CD4-positive, alpha-beta T cell (primary cell): ENCODE measurements at regions not wholly inside any gene's neighbourhood (a gene's known extent, or its start where the extent isn't known, plus 50 kb on each side); places are given as distances from the start of the nearest gene placed in this dataset.

Experiments
- ATAC-seq: fragments of 200-7000 bp; cut with Tn5 transposase; one replicate; pipeline ENCODE4 v1.10.0; 2022; ENCODE audit warnings: mild to moderate bottlenecking; ENCODE audit not compliant: poor library complexity
- CTCF ChIA-PET: fragments of 350-600 bp; sonication (Branson Sonifier 250); formaldehyde crosslinking; loops from one replicate; lab custom pipeline; 2021; ENCODE audit warnings: antibody characterized with exemption, inconsistent platforms; lab: Charles Lee
- POLR2A ChIA-PET: fragments of 350-600 bp; sonication (Branson Sonifier 250); formaldehyde crosslinking; loops from one replicate; lab custom pipeline; 2021; ENCODE audit warnings: antibody characterized with exemption, inconsistent platforms; lab: Charles Lee
- DNase-seq, 14 experiments: peaks; one replicate each; pipeline ENCODE4 v3.0.0-alpha.2; 2013 to 2020; ENCODE audit warnings: mixed read lengths in 2 of 14
- H3K27ac ChIP-seq, 2 donors: one replicate each; pipeline versions ENCODE4 v1.5.1 to v1.7.0; 2013; ENCODE audit warnings: low read length in 2 of 2, low read depth in 1 of 2, mild to moderate bottlenecking in 1 of 2
- H3K27me3 ChIP-seq, 2 experiments: 1 replicate in 1 of 2; 2 replicates in 1 of 2; pipeline versions ENCODE4 v1.6.1 to v1.7.0; 2013; ENCODE audit warnings: low read length in 2 of 2, control low read depth in 1 of 2, mild to moderate bottlenecking in 1 of 2, moderate library complexity in 1 of 2; ENCODE audit not compliant: insufficient read depth in 2 of 2, control insufficient read depth in 1 of 2
- H3K36me3 ChIP-seq: one replicate; pipeline ENCODE4 v1.6.1; 2013; ENCODE audit warnings: low read length, control low read depth; ENCODE audit not compliant: insufficient read depth
- H3K4me1 ChIP-seq: one replicate; pipeline ENCODE4 v1.6.1; 2013; ENCODE audit warnings: low read length, control low read depth; ENCODE audit not compliant: insufficient read depth
- H3K4me3 ChIP-seq: one replicate; pipeline ENCODE4 v1.5.1; 2013; ENCODE audit warnings: mild to moderate bottlenecking, low read length, moderate library complexity
- H3K9me3 ChIP-seq, 2 experiments: 1 replicate in 1 of 2; 2 replicates in 1 of 2; pipeline versions ENCODE4 v1.6.1 to v1.7.0; 2013; ENCODE audit warnings: low read length in 2 of 2, mild to moderate bottlenecking in 2 of 2, control low read depth in 1 of 2, moderate library complexity in 1 of 2; ENCODE audit not compliant: control insufficient read depth in 1 of 2, insufficient read depth in 1 of 2
- H3K27ac Mint-ChIP-seq: one replicate; pipeline ENCODE4 v1.8.0; 2020; ENCODE audit warnings: mixed read lengths
- H3K27me3 Mint-ChIP-seq: one replicate; pipeline ENCODE4 v1.8.0; 2021; ENCODE audit warnings: mixed read lengths
- H3K36me3 Mint-ChIP-seq: one replicate; pipeline ENCODE4 v1.8.0; 2021; ENCODE audit warnings: low read depth, mixed read lengths
- H3K4me1 Mint-ChIP-seq: one replicate; pipeline ENCODE4 v1.8.0; 2021; ENCODE audit warnings: low read depth, mixed read lengths
- H3K4me3 Mint-ChIP-seq: one replicate; pipeline ENCODE4 v1.8.0; 2020; ENCODE audit warnings: mild to moderate bottlenecking, mixed read lengths
- H3K9me3 Mint-ChIP-seq: one replicate; pipeline ENCODE4 v1.8.0; 2020; ENCODE audit warnings: mixed read lengths
- intact Hi-C, 2 experiments: fragments of 100-400 bp; cut with DNase I in 1 of 2; cut with micrococcal nuclease in 1 of 2; formaldehyde crosslinking; loops; one replicate each; pipeline versions ENCODE4 v1.15.1 to v1.9.0; 2023 to 2025; cut with DNase I, micrococcal nuclease
- TF ChIP-seq, protein P1 (sequence below): fragments of 200-600 bp; IDR thresholded peaks from one replicate; pipeline ENCODE4 v1.8.0; 2022; ENCODE audit warnings: antibody characterized with exemption, mild to moderate bottlenecking

DNA sequence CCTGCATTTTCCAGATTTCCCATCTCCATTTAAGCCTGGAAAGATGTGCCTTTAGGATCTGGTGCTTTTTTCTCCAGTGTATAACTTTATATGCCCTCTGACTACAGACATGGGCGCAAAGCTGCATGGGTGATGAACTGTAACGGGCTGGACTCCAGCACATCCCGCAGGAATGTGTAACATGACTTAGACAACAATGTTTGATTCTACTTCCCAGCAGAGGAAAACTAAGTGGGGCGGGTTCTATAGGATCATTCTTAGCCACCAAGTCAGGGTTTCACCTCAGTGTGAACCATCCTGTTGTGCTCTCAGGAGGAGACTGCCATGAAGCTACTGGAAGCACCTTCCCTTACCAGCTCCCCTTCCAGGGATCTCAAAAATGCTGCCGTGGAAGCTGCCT lies 93.2 kb upstream of the SERP2 start:
- H3K27me3 Mint-ChIP-seq: peaks cover 35% of the 10 kb centered on the region
- H3K36me3 Mint-ChIP-seq: peaks cover 10% of the 10 kb centered on the region
- POLR2A ChIA-PET: interaction anchor here (0.6 kb wide), 1 partner anchor 25 kb away, joined by 3 read pairs; no protein-coding TSS in a partner anchor
- H3K4me3 Mint-ChIP-seq: no peak overlapping the region
- DNase-seq: no peak
- Histone ChIP-seq H3K4me3 (no peak overlapping the region), H3K4me1 (peaks cover 8% of the 10 kb centered on the region), H3K27me3 (peaks cover 0 to 7% of the 10 kb centered on the region in 2 experiments), H3K27ac (no peak overlapping the region), H3K36me3 (no peaks in the 10 kb centered on the region), H3K9me3 (no peaks in the 10 kb centered on the region)
- H3K9me3 Mint-ChIP-seq: peaks cover 4% of the 10 kb centered on the region
- peaks cover 22% of the 10 kb centered on the region for H3K4me1 Mint-ChIP-seq
- CTCF ChIA-PET: no interaction called here
- H3K27ac Mint-ChIP-seq: no peak overlapping the region
- intact Hi-C loops: loop anchor here in 1 of 2 experiments (2.0 kb wide), 1 partner anchor 14 kb away; no protein-coding TSS in a partner anchor
- TF ChIP-seq, protein P1, sequence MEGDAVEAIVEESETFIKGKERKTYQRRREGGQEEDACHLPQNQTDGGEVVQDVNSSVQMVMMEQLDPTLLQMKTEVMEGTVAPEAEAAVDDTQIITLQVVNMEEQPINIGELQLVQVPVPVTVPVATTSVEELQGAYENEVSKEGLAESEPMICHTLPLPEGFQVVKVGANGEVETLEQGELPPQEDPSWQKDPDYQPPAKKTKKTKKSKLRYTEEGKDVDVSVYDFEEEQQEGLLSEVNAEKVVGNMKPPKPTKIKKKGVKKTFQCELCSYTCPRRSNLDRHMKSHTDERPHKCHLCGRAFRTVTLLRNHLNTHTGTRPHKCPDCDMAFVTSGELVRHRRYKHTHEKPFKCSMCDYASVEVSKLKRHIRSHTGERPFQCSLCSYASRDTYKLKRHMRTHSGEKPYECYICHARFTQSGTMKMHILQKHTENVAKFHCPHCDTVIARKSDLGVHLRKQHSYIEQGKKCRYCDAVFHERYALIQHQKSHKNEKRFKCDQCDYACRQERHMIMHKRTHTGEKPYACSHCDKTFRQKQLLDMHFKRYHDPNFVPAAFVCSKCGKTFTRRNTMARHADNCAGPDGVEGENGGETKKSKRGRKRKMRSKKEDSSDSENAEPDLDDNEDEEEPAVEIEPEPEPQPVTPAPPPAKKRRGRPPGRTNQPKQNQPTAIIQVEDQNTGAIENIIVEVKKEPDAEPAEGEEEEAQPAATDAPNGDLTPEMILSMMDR: no peak
- ATAC-seq: no peak

GRCh38 chr13:44281252-44282000 lies 92.2 kb upstream of the SERP2 start:
- Mint-ChIP-seq H3K27me3 (peaks cover 43% of the 10 kb centered on the region), H3K36me3 (peaks cover 10% of the 10 kb centered on the region), H3K9me3 (peaks cover 4% of the 10 kb centered on the region), H3K4me3 (no peak overlapping the region), H3K27ac (no peak overlapping the region), H3K4me1 (peaks cover 18% of the 10 kb centered on the region)
- ChIA-PET CTCF (no interaction called here), POLR2A (interaction anchor here (0.6 kb wide), 1 partner anchor 26 kb away, joined by 3 read pairs; no protein-coding TSS in a partner anchor)
- no peaks in the 10 kb centered on the region for H3K9me3 ChIP-seq
- intact Hi-C loops: loop anchor here in 1 of 2 experiments (2.0 kb wide), 1 partner anchor 15 kb away; no protein-coding TSS in a partner anchor
- H3K4me3 ChIP-seq: no peak overlapping the region
- H3K27me3 ChIP-seq: peaks cover 4 to 8% of the 10 kb centered on the region in 2 experiments
- TF ChIP-seq, protein P1: no peak
- H3K27ac ChIP-seq: no peak overlapping the region
- peaks cover 8% of the 10 kb centered on the region for H3K4me1 ChIP-seq
- no peaks in the 10 kb centered on the region for H3K36me3 ChIP-seq
- ATAC-seq: no peak
- no peak for DNase-seq

DNA sequence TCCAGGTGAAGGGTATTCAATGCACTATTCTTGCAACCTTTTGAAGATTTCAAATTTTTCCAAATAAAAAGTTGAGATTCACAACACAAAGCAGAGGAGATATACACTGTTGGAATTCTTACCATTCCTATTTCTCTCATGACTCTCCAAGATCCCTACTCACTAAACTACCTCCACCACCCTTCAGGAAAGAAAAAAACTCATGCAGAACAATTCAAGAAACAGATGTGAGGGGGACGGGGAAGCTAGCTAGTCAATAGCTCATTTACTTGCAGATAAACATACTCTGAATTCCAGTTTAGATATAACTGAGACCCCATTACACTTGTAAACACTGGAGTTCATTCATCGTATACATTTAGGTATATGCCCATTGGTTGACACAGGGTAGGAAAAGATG lies 90.0 kb upstream of the SERP2 start:
- ChIA-PET POLR2A (interaction anchor here (1.7 kb wide), 1 partner anchor 9 kb away, joined by 5 read pairs; no protein-coding TSS in a partner anchor), CTCF (no interaction called here)
- Histone ChIP-seq H3K4me1 (no peaks in the 10 kb centered on the region), H3K4me3 (no peak overlapping the region), H3K36me3 (no peaks in the 10 kb centered on the region), H3K27me3 (peaks cover 4 to 10% of the 10 kb centered on the region in 2 experiments), H3K9me3 (no peaks in the 10 kb centered on the region), H3K27ac (no peak overlapping the region)
- no peak for ATAC-seq
- H3K9me3 Mint-ChIP-seq: no peaks in the 10 kb centered on the region
- H3K4me1 Mint-ChIP-seq: peaks cover 7% of the 10 kb centered on the region
- H3K27me3 Mint-ChIP-seq: peaks cover 56% of the 10 kb centered on the region
- H3K4me3 Mint-ChIP-seq: no peak overlapping the region
- DNase-seq: no peak
- no peak overlapping the region for H3K27ac Mint-ChIP-seq
- no peaks in the 10 kb centered on the region for H3K36me3 Mint-ChIP-seq
- intact Hi-C loops: no loop called here
- TF ChIP-seq, protein P1: no peak
